T-cell (primary cell): ENCODE measurements at regions not wholly inside any gene's neighbourhood (a gene's known extent, or its start where the extent isn't known, plus 50 kb on each side); places are given as distances from the start of the nearest gene placed in this dataset.
A peak's percentile ranks its signal among the peaks of the same experiment; 100 is the strongest.
"Not testable (repeated sequence)": the region's sequence is repeated elsewhere in the genome, so short reads cannot be mapped to it uniquely, and the experiment has no call there.

Experiments
- ATAC-seq, 4 experiments: fragments of 200-7000 bp in 3 of 4; fragments of 150-1000 bp in 1 of 4; cut with Tn5 transposase; replicated peaks in 1 of 4; 1 replicate in 3 of 4; 2 replicates in 1 of 4; pipeline ENCODE4 v1.10.0; 2021; ENCODE audit warnings: moderate library complexity in 3 of 4, mild to moderate bottlenecking in 2 of 4, moderate number of reproducible peaks in 1 of 4
- CTCF ChIA-PET, 2 donors: fragments of 300-600 bp; sonication (Branson Sonifier 250); formaldehyde crosslinking; loops; one replicate each; lab custom pipeline; 2022; ENCODE audit warnings: antibody characterized with exemption in 2 of 2; lab: Charles Lee
- POLR2A ChIA-PET, 2 donors: fragments of 300-600 bp; sonication (Branson Sonifier 250); formaldehyde crosslinking; loops; one replicate each; lab custom pipeline; 2022; ENCODE audit warnings: antibody characterized with exemption in 2 of 2; lab: Charles Lee
- DNase-seq, 35 experiments: peaks; one replicate each; pipeline versions ENCODE4 v3.0.0 to v3.0.0-alpha.2; 2013 to 2023
- H3K27ac ChIP-seq: one replicate; pipeline ENCODE4 v1.5.1; 2013; ENCODE audit warnings: low read length
- H3K27me3 ChIP-seq, 2 experiments: replicated peaks in 1 of 2; 1 replicate in 1 of 2; 2 replicates in 1 of 2; pipeline versions ENCODE4 v1.6.1 to v1.7.0; 2013; ENCODE audit warnings: low read length in 1 of 2, mixed read lengths in 1 of 2; ENCODE audit not compliant: control insufficient read depth in 2 of 2, insufficient read depth in 2 of 2; ENCODE audit errors: extremely low read depth in 1 of 2
- H3K36me3 ChIP-seq, 2 donors: 1 replicate in 1 of 2; 2 replicates in 1 of 2; pipeline versions ENCODE4 v1.6.1 to v1.7.0; 2013; ENCODE audit warnings: low read length in 1 of 2; ENCODE audit not compliant: control insufficient read depth in 2 of 2, insufficient read depth in 1 of 2; ENCODE audit errors: extremely low read depth in 1 of 2
- H3K4me1 ChIP-seq, 2 experiments: 1 replicate in 1 of 2; 2 replicates in 1 of 2; pipeline versions ENCODE4 v1.6.1 to v1.7.0; 2013; ENCODE audit warnings: low read length in 2 of 2, mixed read lengths in 1 of 2; ENCODE audit not compliant: insufficient read depth in 2 of 2, control insufficient read depth in 1 of 2; ENCODE audit errors: extremely low read depth in 1 of 2
- H3K4me3 ChIP-seq, 2 donors: 1 replicate in 1 of 2; 2 replicates in 1 of 2; pipeline versions ENCODE4 v1.5.1 to v1.7.0; 2013; ENCODE audit warnings: mild to moderate bottlenecking in 2 of 2, low read length in 1 of 2, moderate library complexity in 1 of 2; ENCODE audit not compliant: control insufficient read depth in 1 of 2; ENCODE audit errors: extremely low read depth in 1 of 2
- H3K9me3 ChIP-seq: 2 replicates; pipeline ENCODE4 v1.7.0; 2013
- H3K27ac Mint-ChIP-seq, 2 donors: one replicate each; pipeline ENCODE4 v1.8.0; 2020 to 2021; ENCODE audit warnings: mild to moderate bottlenecking in 2 of 2, mixed read lengths in 2 of 2
- H3K27me3 Mint-ChIP-seq, 2 donors: one replicate each; pipeline ENCODE4 v1.8.0; 2021 to 2022; ENCODE audit warnings: mixed read lengths in 2 of 2
- H3K36me3 Mint-ChIP-seq: one replicate; pipeline ENCODE4 v1.8.0; 2021; ENCODE audit warnings: mixed read lengths
- H3K4me1 Mint-ChIP-seq, 3 donors: one replicate each; pipeline ENCODE4 v1.8.0; 2020 to 2022; ENCODE audit warnings: mixed read lengths in 3 of 3, mild to moderate bottlenecking in 1 of 3
- H3K4me3 Mint-ChIP-seq, 3 donors: one replicate each; pipeline ENCODE4 v1.8.0; 2020 to 2022; ENCODE audit warnings: mild to moderate bottlenecking in 3 of 3, mixed read lengths in 3 of 3, moderate library complexity in 3 of 3
- H3K9me3 Mint-ChIP-seq, 3 donors: one replicate each; pipeline ENCODE4 v1.8.0; 2020 to 2022; ENCODE audit warnings: mixed read lengths in 3 of 3
- WGBS: methylation state at CpG from one replicate; pipeline ENCODE4 v1.1.5; 2013; ENCODE audit warnings: missing lambda C conversion rate; ENCODE audit not compliant: insufficient coverage; 5-methylcytosine and 5-hydroxymethylcytosine counted together

- H3K4me1 Mint-ChIP-seq, result no peaks in the 10 kb centered on the region
- no peaks in the 10 kb centered on the region for H3K27me3 Mint-ChIP-seq
- H3K9me3 Mint-ChIP-seq, result peaks cover 0 to 4% (median 4%) of the 10 kb centered on the region in 3 donors
- no peak overlapping the region for H3K4me3 ChIP-seq
- DNase-seq (no peak), ATAC-seq (no peak)
- H3K4me1 ChIP-seq, result no peaks in the 10 kb centered on the region
- no peaks in the 10 kb centered on the region for H3K27me3 ChIP-seq
- no peaks in the 10 kb centered on the region for H3K36me3 Mint-ChIP-seq
- POLR2A ChIA-PET, result no interaction called here
- no peaks in the 10 kb centered on the region for H3K36me3 ChIP-seq
- no CpG with 5 or more reads among the region's 1 CpG for WGBS
- H3K9me3 ChIP-seq, result no peaks in the 10 kb centered on the region
- H3K27ac Mint-ChIP-seq, result no peak overlapping the region
- CTCF ChIA-PET, result no interaction called here
- H3K4me3 Mint-ChIP-seq, result no peak overlapping the region
- no peak overlapping the region for H3K27ac ChIP-seq
Measured at GRCh38 chr13:66171920-66172319, 1058.2 kb downstream of the PCDH9 start.

DNA sequence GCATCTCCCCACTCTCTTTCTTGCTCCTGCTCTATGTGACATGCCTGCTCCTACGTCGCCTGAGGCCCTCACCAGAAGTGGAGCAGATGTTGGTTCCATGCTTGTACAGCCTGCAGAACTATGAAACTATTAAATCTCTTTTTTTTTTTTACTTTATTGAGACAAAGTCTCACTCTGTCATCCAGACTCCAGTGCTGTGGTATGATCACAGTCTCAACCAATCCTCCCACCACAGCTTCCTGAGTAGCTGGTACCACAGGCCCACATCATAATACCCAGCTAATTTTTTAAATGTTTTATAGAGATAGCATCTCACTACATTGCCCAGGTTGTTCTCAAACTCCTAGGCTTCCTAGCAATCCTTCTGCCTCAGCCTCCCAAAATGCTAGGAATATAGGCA lies 1067.7 kb downstream of the PCDH9 start:
- no peak overlapping the region for H3K4me3 ChIP-seq
- ATAC-seq (no peak), DNase-seq (peak in 1 of 35 experiments; percentile 1)
- Mint-ChIP-seq H3K9me3 (peaks cover 0 to 2% (median 0%) of the 10 kb centered on the region in 3 donors), H3K27ac (no peak overlapping the region), H3K27me3 (no peaks in the 10 kb centered on the region), H3K4me1 (no peaks in the 10 kb centered on the region), H3K36me3 (no peaks in the 10 kb centered on the region), H3K4me3 (no peak overlapping the region)
- no CpG with 5 or more reads among the region's 2 CpGs for WGBS
- POLR2A ChIA-PET, result no interaction called here
- no peaks in the 10 kb centered on the region for H3K27me3 ChIP-seq
- no peaks in the 10 kb centered on the region for H3K9me3 ChIP-seq
- H3K27ac ChIP-seq, result no peak overlapping the region
- H3K4me1 ChIP-seq, result no peaks in the 10 kb centered on the region
- H3K36me3 ChIP-seq, result no peaks in the 10 kb centered on the region
- CTCF ChIA-PET, result no interaction called here

- Mint-ChIP-seq H3K9me3 (peaks cover 0 to 2% (median 0%) of the 10 kb centered on the region in 3 donors), H3K4me1 (no peaks in the 10 kb centered on the region), H3K36me3 (no peaks in the 10 kb centered on the region), H3K27ac (no peak overlapping the region), H3K4me3 (no peak overlapping the region), H3K27me3 (no peaks in the 10 kb centered on the region)
- Histone ChIP-seq H3K4me1 (no peaks in the 10 kb centered on the region), H3K36me3 (no peaks in the 10 kb centered on the region), H3K4me3 (no peak overlapping the region), H3K27me3 (no peaks in the 10 kb centered on the region), H3K9me3 (no peaks in the 10 kb centered on the region), H3K27ac (no peak overlapping the region)
- WGBS, result 78% methylated on average over 4 of the region's 6 CpGs
- DNase-seq (no peak), ATAC-seq (no peak)
- ChIA-PET CTCF (no interaction called here), POLR2A (no interaction called here)
Measured at GRCh38 chr13:66159511-66159910, 1070.6 kb downstream of the PCDH9 start.

- WGBS, result no CpG with 5 or more reads among the region's 1 CpG
- H3K4me1 ChIP-seq, result no peaks in the 10 kb centered on the region
- no peaks in the 10 kb centered on the region for H3K36me3 ChIP-seq
- Mint-ChIP-seq H3K4me1 (no peaks in the 10 kb centered on the region), H3K27ac (no peak overlapping the region), H3K9me3 (peaks cover 0 to 2% (median 0%) of the 10 kb centered on the region in 3 donors), H3K27me3 (no peaks in the 10 kb centered on the region), H3K4me3 (no peak overlapping the region), H3K36me3 (no peaks in the 10 kb centered on the region)
- DNase-seq, result no peak
- H3K27ac ChIP-seq, result no peak overlapping the region
- no peaks in the 10 kb centered on the region for H3K9me3 ChIP-seq
- ChIA-PET CTCF (no interaction called here), POLR2A (no interaction called here)
- H3K4me3 ChIP-seq, result no peak overlapping the region
- no peak for ATAC-seq
- H3K27me3 ChIP-seq, result no peaks in the 10 kb centered on the region
Measured at GRCh38 chr13:66154976-66155375, 1075.2 kb downstream of the PCDH9 start.

DNA sequence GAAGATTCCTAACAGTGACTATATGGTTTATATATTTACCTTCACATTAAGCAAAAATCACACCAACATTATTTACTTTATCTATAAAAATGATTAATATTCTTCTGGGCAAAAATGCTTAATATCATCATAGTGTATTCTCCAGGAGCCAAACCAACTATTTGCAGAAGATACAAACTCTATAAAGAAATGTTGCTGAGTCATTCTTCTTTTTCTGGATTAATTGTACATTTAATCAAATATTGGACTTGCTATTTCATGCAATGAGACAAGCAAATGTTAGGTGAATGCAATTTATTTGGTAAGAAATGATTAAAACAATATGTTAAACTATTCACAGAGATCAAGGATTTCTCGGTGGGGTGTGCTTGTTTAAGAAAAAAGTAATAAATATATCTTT lies 1075.8 kb downstream of the PCDH9 start:
- no CpG with 5 or more reads among the region's 1 CpG for WGBS
- Histone ChIP-seq H3K9me3 (no peaks in the 10 kb centered on the region), H3K4me1 (no peaks in the 10 kb centered on the region), H3K27me3 (no peaks in the 10 kb centered on the region), H3K4me3 (no peak overlapping the region), H3K27ac (no peak overlapping the region), H3K36me3 (no peaks in the 10 kb centered on the region)
- no peak overlapping the region for H3K27ac Mint-ChIP-seq
- H3K27me3 Mint-ChIP-seq, result no peaks in the 10 kb centered on the region
- no peak for DNase-seq
- H3K36me3 Mint-ChIP-seq, result no peaks in the 10 kb centered on the region
- no peak for ATAC-seq
- H3K4me1 Mint-ChIP-seq, result no peaks in the 10 kb centered on the region
- H3K4me3 Mint-ChIP-seq, result no peak overlapping the region
- CTCF ChIA-PET, result no interaction called here
- POLR2A ChIA-PET, result no interaction called here
- H3K9me3 Mint-ChIP-seq, result peaks cover 0 to 2% (median 0%) of the 10 kb centered on the region in 3 donors

- no peaks in the 10 kb centered on the region for H3K27me3 Mint-ChIP-seq
Measured at GRCh38 chr13:66152596-66152995, 1077.5 kb downstream of the PCDH9 start.

DNA sequence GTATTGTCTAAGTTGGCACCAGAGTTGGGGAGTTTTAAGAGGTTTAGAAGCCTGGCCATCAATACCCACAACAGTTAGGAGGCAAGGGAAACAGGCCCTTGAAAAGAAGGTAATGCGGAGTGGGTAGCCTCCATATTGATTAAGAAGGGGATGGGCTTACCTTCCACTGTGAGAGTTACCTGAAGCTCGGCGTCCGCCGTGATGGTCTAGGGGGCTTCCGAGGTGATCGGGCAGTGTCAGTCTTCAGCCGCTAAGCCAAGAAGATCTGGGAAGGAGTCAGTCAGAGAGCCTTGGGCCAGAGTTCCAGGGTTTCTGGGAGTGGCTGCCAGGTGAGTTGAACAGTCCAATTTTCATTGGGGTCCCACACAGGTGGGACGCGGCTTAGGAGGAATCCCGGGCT lies 1085.8 kb downstream of the PCDH9 start:
- H3K36me3 Mint-ChIP-seq, H3K4me1 ChIP-seq, H3K27ac ChIP-seq, POLR2A ChIA-PET, H3K36me3 ChIP-seq, H3K4me1 Mint-ChIP-seq, H3K9me3 ChIP-seq, H3K4me3 ChIP-seq, CTCF ChIA-PET, H3K27ac Mint-ChIP-seq, DNase-seq, ATAC-seq, H3K4me3 Mint-ChIP-seq, H3K27me3 Mint-ChIP-seq, H3K27me3 ChIP-seq: not testable (repeated sequence)
- 97% methylated on average over 7 of the region's 11 CpGs for WGBS
- peaks cover 7 to 25% (median 11%) of the 10 kb centered on the region in 3 donors for H3K9me3 Mint-ChIP-seq

More at GRCh38 chr13:66152596-66152995, 1077.5 kb downstream of the PCDH9 start:
- H3K4me3 Mint-ChIP-seq, result no peak overlapping the region
- Histone ChIP-seq H3K4me3 (no peak overlapping the region), H3K36me3 (no peaks in the 10 kb centered on the region), H3K9me3 (no peaks in the 10 kb centered on the region), H3K4me1 (no peaks in the 10 kb centered on the region), H3K27me3 (no peaks in the 10 kb centered on the region), H3K27ac (no peak overlapping the region)
- H3K4me1 Mint-ChIP-seq, result no peaks in the 10 kb centered on the region
- no peaks in the 10 kb centered on the region for H3K36me3 Mint-ChIP-seq
- H3K27ac Mint-ChIP-seq, result no peak overlapping the region
- ATAC-seq (no peak), DNase-seq (no peak)
- CTCF ChIA-PET, result no interaction called here
- POLR2A ChIA-PET, result interaction anchor here in 1 of 2 donors (0.6 kb wide), 1 partner anchor 373 kb away, joined by 5 read pairs; no protein-coding TSS in a partner anchor
- H3K9me3 Mint-ChIP-seq, result peaks cover 0 to 3% (median 2%) of the 10 kb centered on the region in 3 donors
